ENCODE measurements at regions not wholly inside any gene's neighbourhood (a gene's known extent, or its start where the extent isn't known, plus 50 kb on each side); places are given as distances from the start of the nearest gene placed in this dataset.

GRCh38 chr12:24557738-24558137 lies 391.2 kb downstream of the BCAT1 start:
- DNase-seq (ENCODE audit: low read depth) = no peak
- FAIRE-seq = no peak
- no peak overlapping the region for H3K4me3 ChIP-seq (ENCODE audit: low read depth, low read length)
- H3K27me3 ChIP-seq (ENCODE audit: control insufficient read depth, insufficient read depth, low read length) = no peaks in the 10 kb centered on the region
- no peaks in the 10 kb centered on the region for H3K36me3 ChIP-seq (ENCODE audit: control insufficient read depth, insufficient read depth, low read length)
- TF ChIP-seq CTCF (IDR thresholded peaks at IDR 0.05; ENCODE audit: insufficient read depth, low read length, severe bottlenecking) = no peak

- FAIRE-seq (no peak), DNase-seq (ENCODE audit: low read depth) (no peak)
- TF ChIP-seq CTCF (IDR thresholded peaks at IDR 0.05; ENCODE audit: insufficient read depth, low read length, severe bottlenecking) = no peak
- Histone ChIP-seq H3K36me3 (ENCODE audit: control insufficient read depth, insufficient read depth, low read length) (no peaks in the 10 kb centered on the region), H3K27me3 (ENCODE audit: control insufficient read depth, insufficient read depth, low read length) (no peaks in the 10 kb centered on the region), H3K4me3 (ENCODE audit: low read depth, low read length) (no peak overlapping the region)
Observed at GRCh38 chr12:24555730-24556129, 393.2 kb downstream of the BCAT1 start.

DNA sequence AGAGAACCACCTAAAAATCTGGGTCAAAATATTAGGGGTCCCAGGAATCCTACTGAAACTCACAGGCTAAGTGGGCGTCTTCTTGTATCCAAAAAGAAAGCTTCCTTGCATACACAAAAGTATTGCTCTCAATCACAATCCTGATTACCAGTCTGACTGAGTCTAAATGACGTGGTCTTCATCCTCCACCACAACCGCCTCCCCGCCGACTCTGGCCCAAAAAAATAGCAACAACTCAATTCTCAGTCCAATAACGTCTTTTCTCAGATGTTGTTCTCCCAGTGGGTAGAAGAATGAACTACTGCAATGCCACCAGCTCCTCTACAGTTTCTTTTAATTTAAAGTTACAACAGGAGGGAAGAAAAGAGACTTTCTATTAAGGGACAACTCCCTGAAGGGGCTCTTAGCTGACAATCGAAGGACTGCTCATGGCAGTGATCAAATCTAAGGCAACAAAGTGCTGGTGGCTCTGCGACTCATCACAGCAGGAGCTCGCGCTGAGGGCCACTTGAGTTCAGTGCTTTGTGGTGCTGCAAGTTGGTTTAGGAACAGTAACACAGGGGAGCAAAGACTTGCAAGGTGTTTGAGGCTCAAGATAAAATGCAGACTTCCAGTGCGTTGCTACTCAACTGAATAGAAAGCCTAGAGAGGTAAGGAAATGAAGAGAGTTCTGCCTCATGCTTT lies 394.1 kb downstream of the BCAT1 start:
- DNase-seq (ENCODE audit: low read depth) (no peak), FAIRE-seq (no peak)
- Histone ChIP-seq H3K4me3 (ENCODE audit: low read depth, low read length) (no peak overlapping the region), H3K36me3 (ENCODE audit: control insufficient read depth, insufficient read depth, low read length) (no peaks in the 10 kb centered on the region), H3K27me3 (ENCODE audit: control insufficient read depth, insufficient read depth, low read length) (no peaks in the 10 kb centered on the region)
- TF ChIP-seq CTCF (IDR thresholded peaks at IDR 0.05; ENCODE audit: insufficient read depth, low read length, severe bottlenecking) = no peak

DNA sequence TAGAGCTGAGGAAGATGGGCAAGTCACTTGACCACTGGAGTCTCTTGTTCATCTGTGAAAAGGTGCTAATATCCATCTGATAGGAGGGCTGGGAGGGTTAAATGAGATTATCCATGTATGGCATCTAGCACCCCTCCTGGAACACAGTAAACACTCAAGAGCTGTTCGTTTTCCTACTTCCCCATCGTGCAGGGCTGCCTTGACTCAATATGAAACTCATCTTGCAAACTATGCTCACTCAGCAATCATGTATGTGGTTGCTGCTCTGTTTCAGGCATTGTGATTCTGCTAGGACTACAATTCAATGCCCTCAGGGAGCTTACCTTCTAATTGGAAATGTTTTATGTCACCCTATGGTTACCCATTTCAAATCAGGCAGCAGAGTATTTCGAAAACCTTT lies 395.6 kb downstream of the BCAT1 start:
- no peak for TF ChIP-seq CTCF (IDR thresholded peaks at IDR 0.05; ENCODE audit: insufficient read depth, low read length, severe bottlenecking)
- Histone ChIP-seq H3K4me3 (ENCODE audit: low read depth, low read length) (no peak overlapping the region), H3K27me3 (ENCODE audit: control insufficient read depth, insufficient read depth, low read length) (no peaks in the 10 kb centered on the region), H3K36me3 (ENCODE audit: control insufficient read depth, insufficient read depth, low read length) (no peaks in the 10 kb centered on the region)
- DNase-seq (ENCODE audit: low read depth) (no peak), FAIRE-seq (no peak)

GRCh38 chr12:24551163-24551786 lies 397.6 kb downstream of the BCAT1 start:
- FAIRE-seq = no peak

More at GRCh38 chr12:24551163-24551786, 397.6 kb downstream of the BCAT1 start:
- Histone ChIP-seq H3K4me3 (ENCODE audit: low read depth, low read length) (no peak overlapping the region), H3K27me3 (ENCODE audit: control insufficient read depth, insufficient read depth, low read length) (no peaks in the 10 kb centered on the region), H3K36me3 (ENCODE audit: control insufficient read depth, insufficient read depth, low read length) (no peaks in the 10 kb centered on the region)
- no peak for DNase-seq (ENCODE audit: low read depth)
- TF ChIP-seq CTCF (IDR thresholded peaks at IDR 0.05; ENCODE audit: insufficient read depth, low read length, severe bottlenecking) = no peak

All from bronchial epithelial cell (primary cell).